NCI-H1092 treated with DMSO at 0.1 percent for 48 hours (cell line): ENCODE measurements at regions not wholly inside any gene's neighbourhood (a gene's known extent, or its start where the extent isn't known, plus 50 kb on each side); places are given as distances from the start of the nearest gene placed in this dataset.

Source experiments
- DNase-seq: peaks from one replicate; lab custom pipeline; 2025; lab: John Stamatoyannopoulos, UW

- DNase-seq, result no peak
Observed at GRCh38 chr2:104766683-104767082, 87.2 kb upstream of the POU3F3 start.

GRCh38 chr2:104768694-104769093 is 85.2 kb upstream of the POU3F3 start:
- no peak for DNase-seq

GRCh38 chr2:104769096-104769495 is 84.8 kb upstream of the POU3F3 start:
- no peak for DNase-seq

GRCh38 chr2:104772996-104773395 is 80.9 kb upstream of the POU3F3 start:
- no peak for DNase-seq

- DNase-seq, result no peak
Observed at GRCh38 chr2:104774631-104775030, 79.3 kb upstream of the POU3F3 start.

GRCh38 chr2:104777721-104778120 is 76.2 kb upstream of the POU3F3 start:
- DNase-seq, result no peak

- no peak for DNase-seq
Observed at GRCh38 chr2:104781151-104781550, 72.8 kb upstream of the POU3F3 start.

GRCh38 chr2:104784264-104784663 is 69.7 kb upstream of the POU3F3 start:
- DNase-seq, result no peak

- DNase-seq, result no peak
Observed at GRCh38 chr2:104786204-104786603, 67.7 kb upstream of the POU3F3 start.

GRCh38 chr2:104786821-104787220 is 67.1 kb upstream of the POU3F3 start:
- no peak for DNase-seq

- no peak for DNase-seq
Observed at GRCh38 chr2:104787298-104788065, 66.4 kb upstream of the POU3F3 start.

- no peak for DNase-seq
Observed at GRCh38 chr2:104788742-104789455, 65.0 kb upstream of the POU3F3 start.

GRCh38 chr2:104790100-104790811 is 63.7 kb upstream of the POU3F3 start:
- DNase-seq, result no peak

- no peak for DNase-seq
Observed at GRCh38 chr2:104790901-104791495, 62.9 kb upstream of the POU3F3 start.

- no peak for DNase-seq
Observed at GRCh38 chr2:104793966-104794365, 59.9 kb upstream of the POU3F3 start.

GRCh38 chr2:104794441-104794840 is 59.5 kb upstream of the POU3F3 start:
- DNase-seq, result no peak
